ENCODE measurements at regions not wholly inside any gene's neighbourhood (a gene's known extent, or its start where the extent isn't known, plus 50 kb on each side); places are given as distances from the start of the nearest gene placed in this dataset.

GRCh38 chr2:157933160-157933920 lies 57.2 kb upstream of the ACVR1 start:
- DNase-seq: no peak

GRCh38 chr2:157932480-157933159 lies 56.5 kb upstream of the ACVR1 start:
- DNase-seq: no peak

- no peak for DNase-seq
Observed at GRCh38 chr2:157931542-157931941, 55.4 kb upstream of the ACVR1 start.

GRCh38 chr2:157930728-157931127 lies 54.6 kb upstream of the ACVR1 start:
- DNase-seq: no peak

- DNase-seq: no peak
Observed at GRCh38 chr2:157929871-157930667, 53.9 kb upstream of the ACVR1 start.

GRCh38 chr2:157928372-157928771 lies 52.2 kb upstream of the ACVR1 start:
- no peak for DNase-seq

GRCh38 chr2:157927155-157927554 lies 51.0 kb upstream of the ACVR1 start:
- no peak for DNase-seq

Data from hippocampal formation (tissue), 2 donors.